A673 (cell line): ENCODE measurements at regions not wholly inside any gene's neighbourhood (a gene's known extent, or its start where the extent isn't known, plus 50 kb on each side); places are given as distances from the start of the nearest gene placed in this dataset.

ENCODE experiments used
- CTCF ChIP-seq: fragments of 300-800, 200-600 bp; sonication (generic); conservative IDR thresholded peaks from 2 replicates; pipeline ENCODE4 v1.5.1; 2017; ENCODE audit warnings: low read depth, mild to moderate bottlenecking, antibody characterized with exemption, low read length, moderate library complexity, mixed read lengths
- EZH2 ChIP-seq: fragments of 200-600 bp; sonication (generic); IDR thresholded peaks from 2 replicates; pipeline ENCODE4 v1.6.1; 2017; ENCODE audit warnings: borderline replicate concordance, low read depth, mild to moderate bottlenecking, mixed read lengths, antibody characterized with exemption, low read length; ENCODE audit not compliant: poor library complexity, severe bottlenecking

- TF ChIP-seq CTCF = no peak
- no peak for TF ChIP-seq EZH2
Observed at GRCh38 chr11:40029391-40029790, 1430.1 kb downstream of the LRRC4C start.
